ENCODE measurements at regions not wholly inside any gene's neighbourhood (a gene's known extent, or its start where the extent isn't known, plus 50 kb on each side); places are given as distances from the start of the nearest gene placed in this dataset.

DNA sequence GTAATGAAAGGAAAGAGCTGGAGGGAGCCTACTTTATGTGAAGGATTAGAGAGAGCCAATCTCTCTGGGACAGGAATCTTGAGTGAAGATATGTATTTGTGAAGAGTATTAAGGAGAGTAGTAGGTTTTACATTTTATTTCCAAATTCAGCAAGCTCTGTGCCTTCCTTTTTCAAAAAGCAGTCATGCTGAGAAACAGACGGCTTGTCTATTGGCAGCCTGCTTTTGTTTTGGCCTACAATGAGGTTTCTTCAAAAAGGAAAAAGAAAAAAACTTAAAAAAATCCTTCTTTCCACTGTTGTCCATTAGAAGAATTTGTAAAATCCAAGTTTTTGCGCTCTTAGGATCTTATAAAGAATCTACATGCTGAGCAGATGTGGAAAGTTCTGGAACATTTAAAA lies 103.6 kb upstream of the PTGFR start:
- TF ChIP-seq, protein P1, sequence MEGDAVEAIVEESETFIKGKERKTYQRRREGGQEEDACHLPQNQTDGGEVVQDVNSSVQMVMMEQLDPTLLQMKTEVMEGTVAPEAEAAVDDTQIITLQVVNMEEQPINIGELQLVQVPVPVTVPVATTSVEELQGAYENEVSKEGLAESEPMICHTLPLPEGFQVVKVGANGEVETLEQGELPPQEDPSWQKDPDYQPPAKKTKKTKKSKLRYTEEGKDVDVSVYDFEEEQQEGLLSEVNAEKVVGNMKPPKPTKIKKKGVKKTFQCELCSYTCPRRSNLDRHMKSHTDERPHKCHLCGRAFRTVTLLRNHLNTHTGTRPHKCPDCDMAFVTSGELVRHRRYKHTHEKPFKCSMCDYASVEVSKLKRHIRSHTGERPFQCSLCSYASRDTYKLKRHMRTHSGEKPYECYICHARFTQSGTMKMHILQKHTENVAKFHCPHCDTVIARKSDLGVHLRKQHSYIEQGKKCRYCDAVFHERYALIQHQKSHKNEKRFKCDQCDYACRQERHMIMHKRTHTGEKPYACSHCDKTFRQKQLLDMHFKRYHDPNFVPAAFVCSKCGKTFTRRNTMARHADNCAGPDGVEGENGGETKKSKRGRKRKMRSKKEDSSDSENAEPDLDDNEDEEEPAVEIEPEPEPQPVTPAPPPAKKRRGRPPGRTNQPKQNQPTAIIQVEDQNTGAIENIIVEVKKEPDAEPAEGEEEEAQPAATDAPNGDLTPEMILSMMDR (IDR thresholded peaks at IDR 0.05; ENCODE audit: extremely low read depth, missing control alignments) = no peak

DNA sequence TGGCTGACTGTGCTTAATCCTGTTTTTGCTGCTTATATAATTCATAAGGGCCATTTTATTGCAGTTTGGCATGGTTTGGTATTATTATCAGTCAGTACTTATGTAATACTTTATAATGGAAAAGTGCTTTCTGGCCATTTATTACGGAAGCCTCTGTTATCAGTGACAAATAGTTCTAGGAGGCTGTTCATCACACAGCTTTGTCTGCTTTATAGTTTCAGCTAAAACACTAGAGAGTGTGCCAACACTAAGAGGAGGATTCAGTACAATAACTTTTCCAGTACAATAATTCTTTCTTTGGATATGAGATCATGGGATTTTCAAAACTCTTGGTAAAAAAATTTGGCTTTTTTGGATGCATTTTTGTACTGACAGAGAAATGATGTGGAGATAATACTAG lies 102.9 kb upstream of the PTGFR start:
- TF ChIP-seq, protein P1 (IDR thresholded peaks at IDR 0.05; ENCODE audit: extremely low read depth, missing control alignments) = no peak
- no peak for DNase-seq (ENCODE audit: low spot score)

More for the DNA sequence above, 103.6 kb upstream of the PTGFR start:
- DNase-seq (ENCODE audit: low spot score) = no peak

DNA sequence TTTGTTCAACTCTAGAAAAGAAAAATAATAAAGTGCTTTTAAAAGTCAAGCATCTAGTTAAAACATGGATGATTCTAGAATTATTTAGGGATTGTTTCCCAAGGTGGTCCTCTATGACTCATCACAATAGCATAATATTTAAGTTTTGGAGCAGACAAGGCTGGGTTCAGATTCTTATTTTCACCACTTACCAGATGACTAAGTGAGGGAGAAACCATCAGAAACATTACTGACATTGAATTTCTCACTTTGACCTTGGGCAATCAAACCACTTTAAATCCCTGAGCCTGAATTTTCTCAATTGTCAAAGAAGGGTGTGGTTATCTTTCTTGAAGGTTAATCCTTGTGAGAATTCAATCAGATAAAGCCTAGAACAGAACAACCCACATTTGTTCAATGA lies 102.5 kb upstream of the PTGFR start:
- DNase-seq (ENCODE audit: low spot score) = no peak
- TF ChIP-seq, protein P1 (IDR thresholded peaks at IDR 0.05; ENCODE audit: extremely low read depth, missing control alignments) = no peak

DNA sequence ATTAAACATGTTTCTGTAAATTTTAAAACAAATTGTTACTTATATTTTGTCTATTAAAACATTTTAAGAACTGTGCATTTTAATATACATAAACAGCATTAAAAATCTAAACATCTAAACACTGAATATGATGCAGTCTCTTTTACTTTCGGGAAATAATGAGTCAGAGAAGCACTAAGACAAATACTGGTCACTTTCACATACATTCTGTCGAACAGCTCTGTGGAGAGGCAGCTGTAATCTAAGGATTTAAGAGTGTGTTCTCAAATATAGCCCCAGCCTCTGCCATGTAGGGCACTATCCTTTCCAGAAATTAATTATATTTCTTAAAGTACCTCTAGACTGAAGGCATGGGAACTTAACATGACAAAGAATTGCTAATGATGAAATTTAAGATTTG lies 89.6 kb upstream of the PTGFR start:
- TF ChIP-seq, protein P1 (IDR thresholded peaks at IDR 0.05; ENCODE audit: extremely low read depth, missing control alignments) = no peak
- DNase-seq (ENCODE audit: low spot score) = no peak

DNA sequence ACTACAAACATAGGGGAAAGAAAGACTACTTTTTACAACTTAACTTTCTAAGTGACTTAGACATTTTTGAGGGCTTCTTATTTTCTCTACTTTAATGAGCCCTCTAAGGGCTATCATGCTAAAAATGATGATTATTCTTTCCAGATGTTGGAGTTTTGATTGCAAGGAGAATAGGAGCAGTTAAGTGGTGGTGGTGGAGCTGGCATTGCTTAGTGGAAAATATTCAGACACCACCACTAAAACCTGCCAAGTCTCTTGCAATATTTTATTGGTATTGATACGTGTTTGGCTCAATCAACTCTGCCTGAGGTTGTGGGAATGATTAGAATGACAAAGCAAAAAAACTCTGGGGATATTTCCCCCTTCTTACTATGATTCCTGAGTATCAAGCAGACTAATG lies 82.6 kb upstream of the PTGFR start:
- TF ChIP-seq, protein P1 (IDR thresholded peaks at IDR 0.05; ENCODE audit: extremely low read depth, missing control alignments) = no peak
- DNase-seq (ENCODE audit: low spot score) = no peak

DNA sequence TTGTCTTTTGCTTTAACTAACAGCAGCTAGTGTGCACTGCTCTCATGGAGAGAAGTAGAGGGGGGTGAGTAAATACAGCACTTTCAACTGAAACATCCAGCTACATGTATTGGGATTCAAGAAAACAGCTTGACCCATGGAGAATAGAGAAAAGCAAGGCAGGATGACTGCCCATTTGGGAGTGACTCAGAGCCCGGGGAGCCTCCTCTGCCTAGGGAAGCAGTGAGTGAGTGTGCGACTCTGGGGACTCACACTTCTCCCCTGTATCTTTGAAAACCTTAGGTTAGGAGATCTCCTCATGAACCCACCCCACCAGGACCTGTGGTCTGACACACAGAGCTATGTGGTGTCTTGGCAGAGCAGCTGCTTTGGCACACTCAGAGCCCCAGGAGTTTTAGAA lies 82.0 kb upstream of the PTGFR start:
- TF ChIP-seq, protein P1 (IDR thresholded peaks at IDR 0.05; ENCODE audit: extremely low read depth, missing control alignments) = no peak
- no peak for DNase-seq (ENCODE audit: low spot score)

DNA sequence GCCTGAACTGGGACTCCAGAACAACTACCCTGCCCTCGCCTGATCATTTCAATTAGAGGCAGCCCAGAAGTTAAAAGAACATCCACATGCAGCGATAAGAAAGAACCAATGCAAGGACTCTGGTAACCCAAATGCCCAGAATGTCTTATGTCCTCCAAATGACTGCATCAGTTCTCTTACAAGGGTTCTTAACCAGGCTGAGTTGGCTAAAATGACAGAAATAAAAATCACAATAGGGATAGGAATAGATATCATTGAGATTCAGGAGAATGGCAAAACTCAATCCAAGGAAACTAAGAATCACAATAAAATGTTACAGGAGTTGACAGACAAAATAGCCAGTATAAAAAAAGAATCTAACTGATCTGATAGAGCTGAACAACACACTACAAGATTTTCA lies 80.1 kb upstream of the PTGFR start:
- DNase-seq (ENCODE audit: low spot score) = no peak
- TF ChIP-seq, protein P1 (IDR thresholded peaks at IDR 0.05; ENCODE audit: extremely low read depth, missing control alignments) = no peak
